HG02970 (cell line): ENCODE measurements at regions not wholly inside any gene's neighbourhood (a gene's known extent, or its start where the extent isn't known, plus 50 kb on each side); places are given as distances from the start of the nearest gene placed in this dataset.
"Not testable (repeated sequence)": the region's sequence is repeated elsewhere in the genome, so short reads cannot be mapped to it uniquely, and the experiment has no call there.

Experiments used
- ATAC-seq: cut with Tn5 transposase; IDR thresholded peaks from one replicate; pipeline ENCODE4 v1.9.1; 2021; ENCODE audit warnings: mild to moderate bottlenecking, moderate library complexity, moderate number of reproducible peaks; ENCODE audit not compliant: unreplicated experiment, low FRiP score

- ATAC-seq: no peak
Observed at GRCh38 chr4:181890031-181890430, 353.2 kb upstream of the TENM3 start.

DNA sequence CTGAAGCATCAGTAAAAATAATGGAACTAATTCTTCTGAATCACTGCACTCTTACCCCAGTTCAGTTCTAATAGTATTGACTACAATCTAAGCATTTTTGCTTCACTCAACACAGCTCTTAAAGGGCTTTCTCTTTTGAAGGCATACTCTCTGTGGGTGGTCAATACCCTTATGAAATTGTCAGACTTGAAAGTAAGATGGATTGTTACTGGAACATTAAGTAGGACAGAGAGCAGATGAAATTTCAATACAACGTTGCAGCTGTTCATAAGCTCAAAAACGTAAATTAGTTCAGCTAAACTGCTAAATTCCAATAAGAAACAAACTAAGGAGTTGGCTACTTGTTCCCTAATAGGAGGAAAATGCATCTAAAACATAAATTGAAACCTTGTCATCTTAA, 352.3 kb upstream of the TENM3 start:
- ATAC-seq: no peak

- no peak for ATAC-seq
Observed at GRCh38 chr4:181896614-181897013, 346.6 kb upstream of the TENM3 start.

DNA sequence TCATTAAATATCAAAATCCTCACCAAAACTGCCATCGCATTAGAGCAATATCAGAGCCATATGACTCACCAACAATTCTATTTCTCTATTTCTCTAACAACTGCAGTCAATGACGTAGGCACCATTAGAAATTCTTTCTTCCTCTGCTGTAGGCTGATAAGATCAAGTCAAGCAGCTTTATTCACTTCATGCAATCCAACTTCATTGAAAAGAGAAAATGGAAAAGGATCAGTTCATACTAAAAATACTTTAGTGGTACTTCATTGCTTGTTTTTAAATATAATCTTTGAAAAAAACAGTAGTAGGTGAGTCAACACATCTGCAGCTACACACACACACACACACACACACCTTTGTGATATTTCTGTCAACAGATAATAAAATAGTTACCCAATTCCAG, 345.3 kb upstream of the TENM3 start:
- ATAC-seq: no peak

DNA sequence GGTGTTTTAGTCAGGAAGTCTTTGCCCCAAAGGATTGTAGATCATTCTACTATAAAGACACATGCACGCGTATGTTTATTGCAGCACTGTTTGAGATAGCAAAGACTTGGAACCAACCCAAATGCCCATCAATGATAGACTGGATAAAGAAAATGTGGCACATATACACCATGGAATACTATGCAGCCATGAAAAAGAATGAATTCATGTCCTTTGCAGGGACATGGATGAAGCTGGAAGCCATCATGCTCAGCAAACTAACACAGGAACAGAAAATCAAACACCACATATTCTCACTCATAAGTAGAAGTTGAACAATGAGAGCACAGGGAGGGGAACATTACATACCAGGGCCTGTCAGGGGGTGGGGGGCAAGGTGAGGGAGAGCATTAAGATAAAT, 340.8 kb upstream of the TENM3 start:
- ATAC-seq: not testable (repeated sequence)

DNA sequence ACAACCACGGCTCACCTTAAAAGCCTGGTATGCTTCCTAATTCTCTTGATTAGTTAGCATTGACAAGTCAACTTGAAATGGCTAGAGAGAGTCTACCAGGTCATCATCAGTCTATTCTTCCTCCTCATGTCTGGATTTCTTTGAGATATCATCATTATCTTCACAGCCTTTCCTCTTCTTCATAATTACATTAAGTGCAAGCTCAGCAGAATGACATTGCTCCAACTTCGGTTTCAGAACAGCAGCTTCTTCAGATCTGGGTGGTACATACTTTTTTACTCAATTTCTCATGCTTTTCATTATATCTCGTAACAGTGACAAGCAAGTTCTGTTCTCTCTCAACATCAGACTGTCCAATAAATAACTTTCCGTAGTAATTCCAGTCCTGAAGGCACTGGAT, 337.5 kb upstream of the TENM3 start:
- no peak for ATAC-seq

GRCh38 chr4:181908168-181908567, 335.0 kb upstream of the TENM3 start:
- ATAC-seq: no peak

DNA sequence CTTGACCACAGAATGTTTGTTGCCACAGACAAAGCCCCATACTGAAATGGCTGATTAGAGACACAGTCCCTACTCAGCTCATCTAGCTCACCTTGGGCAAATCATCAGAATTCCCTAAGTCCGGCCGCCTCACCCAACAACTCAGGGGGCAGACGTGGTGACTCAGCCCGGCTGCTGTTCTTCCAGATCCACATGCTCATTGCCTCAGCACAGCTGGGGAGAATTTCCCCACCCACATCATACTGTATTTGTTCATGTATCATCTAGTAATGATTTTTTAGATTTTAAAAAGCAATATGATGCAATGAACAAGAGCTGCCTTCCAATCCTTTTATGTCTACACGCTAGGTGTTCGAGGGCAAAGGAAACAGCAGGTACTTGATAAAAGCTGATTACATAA, 333.8 kb upstream of the TENM3 start:
- ATAC-seq: no peak

GRCh38 chr4:181911420-181911819, 331.8 kb upstream of the TENM3 start:
- no peak for ATAC-seq

GRCh38 chr4:181933471-181933870, 309.7 kb upstream of the TENM3 start:
- no peak for ATAC-seq

- ATAC-seq: no peak
Observed at GRCh38 chr4:181938631-181939030, 304.6 kb upstream of the TENM3 start.

GRCh38 chr4:181939199-181939945, 303.8 kb upstream of the TENM3 start:
- no peak for ATAC-seq

GRCh38 chr4:181944527-181944926, 298.7 kb upstream of the TENM3 start:
- ATAC-seq: no peak

DNA sequence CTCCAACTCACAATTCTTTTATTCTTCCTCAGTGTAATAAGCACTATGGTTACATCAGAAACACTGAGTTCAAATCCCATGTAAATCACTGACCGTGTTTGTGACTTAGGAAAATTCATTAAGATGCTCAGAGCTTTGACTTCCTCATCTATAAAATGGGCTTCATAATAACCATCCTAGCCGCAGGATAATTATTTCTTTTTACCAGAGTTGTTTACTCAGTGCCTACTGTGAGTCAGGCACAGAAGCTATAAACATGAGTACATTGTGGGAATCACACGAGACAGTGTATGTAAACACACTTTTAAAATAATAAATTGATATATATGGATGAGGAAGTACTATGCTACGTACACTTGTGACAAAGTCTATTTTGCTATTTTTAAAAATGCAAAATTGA, 296.3 kb upstream of the TENM3 start:
- ATAC-seq: no peak

- no peak for ATAC-seq
Observed at GRCh38 chr4:181948839-181949382, 294.3 kb upstream of the TENM3 start.

DNA sequence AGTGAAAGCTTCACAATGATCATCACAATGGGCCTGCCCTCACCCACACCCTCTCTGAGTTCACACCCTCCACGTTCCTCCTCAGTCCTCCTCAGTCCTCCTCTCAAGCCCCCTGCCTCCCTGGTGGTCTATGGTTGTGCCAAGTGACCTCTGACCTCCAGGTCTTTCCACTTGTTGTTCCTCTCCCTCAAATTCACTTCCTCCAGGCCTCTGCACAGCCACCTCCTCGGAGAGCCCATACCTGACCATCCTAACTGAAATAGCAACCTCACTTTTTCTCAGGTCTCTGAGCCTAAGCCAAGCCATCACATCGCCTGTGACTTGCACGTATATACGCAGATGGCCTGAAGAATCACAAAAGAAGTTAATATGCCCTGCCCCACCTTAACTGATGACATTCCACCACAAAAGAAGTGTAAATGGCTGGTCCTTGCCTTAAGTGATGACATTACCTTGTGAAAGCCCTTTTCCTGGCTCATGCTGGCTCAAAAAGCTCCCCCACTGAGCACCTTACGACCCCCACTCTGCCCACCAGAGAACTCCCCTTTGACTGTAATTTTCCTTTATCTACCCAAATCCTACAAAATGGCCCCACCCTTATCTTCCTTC, 293.4 kb upstream of the TENM3 start:
- ATAC-seq: no peak

DNA sequence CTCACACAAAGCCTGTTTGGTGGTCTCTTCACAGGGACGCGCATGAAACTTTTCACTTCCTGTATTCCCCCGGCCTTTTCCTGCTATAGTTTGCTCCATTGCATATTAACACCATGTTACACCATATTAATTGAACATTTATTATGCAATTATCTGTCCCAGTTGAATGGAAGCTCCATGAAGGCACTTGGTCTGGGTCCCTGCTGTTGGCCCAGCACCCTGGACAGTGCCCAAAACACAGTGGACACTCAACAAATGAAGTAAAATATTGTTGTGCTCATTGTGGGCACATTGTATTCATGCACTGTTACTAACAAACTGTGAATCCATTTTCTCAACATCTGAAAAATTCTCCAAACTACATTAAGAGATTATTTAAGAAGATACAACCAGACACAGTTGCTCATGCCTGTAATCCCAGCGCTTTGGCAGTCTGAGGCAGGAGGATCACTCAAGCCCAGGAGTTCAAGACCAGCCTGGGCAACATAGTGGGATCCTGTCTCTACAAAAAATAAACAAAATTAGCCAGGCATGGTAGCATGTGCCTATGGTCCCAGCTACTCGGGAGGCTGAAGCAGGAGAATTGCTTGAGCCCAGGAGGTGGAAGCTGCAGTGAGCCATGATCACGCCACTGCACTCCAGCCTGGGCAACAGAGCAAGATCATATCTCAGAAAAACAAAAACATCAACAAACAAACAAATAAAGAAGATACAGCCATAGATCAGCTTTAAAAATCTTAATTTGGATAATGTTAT, 292.7 kb upstream of the TENM3 start:
- ATAC-seq: no peak

DNA sequence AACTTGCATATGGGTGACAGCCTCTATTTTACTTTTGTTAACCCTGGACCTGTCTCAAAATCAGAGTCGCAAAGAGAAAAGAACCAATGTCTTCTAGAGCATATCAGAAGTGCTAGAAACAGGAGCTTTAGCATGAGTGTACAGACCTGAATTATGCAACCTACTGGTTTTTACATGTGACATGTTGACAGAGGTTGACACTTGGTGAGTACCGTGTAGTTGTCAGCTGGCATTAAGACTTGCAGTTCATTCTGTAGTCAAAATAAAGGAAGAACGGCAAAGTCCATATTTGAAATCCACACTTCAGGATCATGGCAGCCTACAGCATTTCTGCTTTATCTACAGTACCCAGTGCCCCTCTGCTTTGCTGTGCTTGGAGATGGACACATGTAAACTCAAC, 291.9 kb upstream of the TENM3 start:
- ATAC-seq: no peak

- no peak for ATAC-seq
Observed at GRCh38 chr4:181952478-181952877, 290.7 kb upstream of the TENM3 start.

DNA sequence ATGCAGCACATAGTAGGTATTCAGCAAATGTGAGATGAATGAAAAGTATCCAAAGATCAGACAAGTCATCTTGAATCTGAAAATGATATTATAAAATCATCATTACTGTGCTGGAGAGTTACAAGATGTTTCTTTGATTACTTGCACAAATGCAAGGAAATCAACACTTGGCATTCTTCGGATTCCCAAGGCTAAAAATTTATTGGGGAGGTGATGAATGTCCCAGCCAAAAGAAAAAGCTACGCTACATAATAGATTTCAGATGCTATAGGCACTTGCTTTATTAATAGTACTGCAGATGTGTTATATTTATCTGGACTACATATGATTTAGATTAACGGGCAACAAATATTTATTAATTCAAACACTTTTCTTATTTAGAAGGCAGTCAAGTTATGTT, 286.7 kb upstream of the TENM3 start:
- no peak for ATAC-seq

GRCh38 chr4:181957088-181957487, 286.1 kb upstream of the TENM3 start:
- ATAC-seq: no peak
